Esophagus (tissue), 2 donors: ENCODE measurements at regions not wholly inside any gene's neighbourhood (a gene's known extent, or its start where the extent isn't known, plus 50 kb on each side); places are given as distances from the start of the nearest gene placed in this dataset.

Experiments
- H3K27ac ChIP-seq, 2 donors: one replicate each; pipeline ENCODE4 v1.5.1; 2013; ENCODE audit warnings: low read depth in 2 of 2, mild to moderate bottlenecking in 2 of 2, inconsistent platforms in 1 of 2, low read length in 1 of 2, moderate library complexity in 1 of 2
- H3K27me3 ChIP-seq, 2 donors: one replicate each; pipeline ENCODE4 v1.6.1; 2013; ENCODE audit warnings: low read length in 2 of 2, control low read depth in 1 of 2, mild to moderate bottlenecking in 1 of 2; ENCODE audit not compliant: insufficient read depth in 2 of 2, control insufficient read depth in 1 of 2
- H3K36me3 ChIP-seq, 2 donors: one replicate each; pipeline ENCODE4 v1.6.1; 2013; ENCODE audit warnings: low read length in 1 of 2; ENCODE audit not compliant: control insufficient read depth in 2 of 2, insufficient read depth in 2 of 2
- H3K4me1 ChIP-seq, 2 donors: one replicate each; pipeline ENCODE4 v1.6.1; 2013; ENCODE audit warnings: low read length in 1 of 2; ENCODE audit not compliant: control insufficient read depth in 2 of 2, insufficient read depth in 2 of 2
- H3K4me3 ChIP-seq, 2 donors: one replicate each; pipeline ENCODE4 v1.5.1; 2013; ENCODE audit warnings: low read length in 2 of 2, mild to moderate bottlenecking in 2 of 2, low read depth in 1 of 2, moderate library complexity in 1 of 2
- H3K9me3 ChIP-seq, 2 donors: one replicate each; pipeline ENCODE4 v1.6.1; 2013; ENCODE audit warnings: mild to moderate bottlenecking in 2 of 2, low read depth in 1 of 2, low read length in 1 of 2, moderate library complexity in 1 of 2; ENCODE audit not compliant: control insufficient read depth in 2 of 2, insufficient read depth in 1 of 2
- WGBS, 2 donors: extraction: QIAGEN DNeasy Blood & Tissue Kit; methylation state at CpG; one replicate each; pipeline ENCODE4 v1.1.7; 2013; 5-methylcytosine and 5-hydroxymethylcytosine counted together
- donor health status: healthy with polysubstance abuse.
- donor health status: Bipolar disorder and iron deficiency.

- Histone ChIP-seq H3K4me3 (no peak overlapping the region), H3K4me1 (no peaks in the 10 kb centered on the region), H3K36me3 (no peaks in the 10 kb centered on the region), H3K27ac (no peak overlapping the region), H3K9me3 (no peaks in the 10 kb centered on the region), H3K27me3 (no peaks in the 10 kb centered on the region)
- WGBS, 2 donors = 81 to 91% methylated on average over 5 of the region's 5 CpGs
These were observed 76.9 kb upstream of the CDH20 start for GRCh38 chr18:61256291-61256690.

GRCh38 chr18:61261870-61262269, 71.4 kb upstream of the CDH20 start:
- no peaks in the 10 kb centered on the region for H3K36me3 ChIP-seq
- no peak overlapping the region for H3K4me3 ChIP-seq
- H3K27me3 ChIP-seq = no peaks in the 10 kb centered on the region
- H3K27ac ChIP-seq = no peak overlapping the region
- H3K9me3 ChIP-seq = no peaks in the 10 kb centered on the region
- H3K4me1 ChIP-seq = no peaks in the 10 kb centered on the region
- WGBS, 2 donors = 79 to 82% methylated on average over 2 of the region's 2 CpGs

- no peak overlapping the region for H3K27ac ChIP-seq
- H3K27me3 ChIP-seq = no peaks in the 10 kb centered on the region
- H3K4me1 ChIP-seq = no peaks in the 10 kb centered on the region
- WGBS, 2 donors = 63 to 87% methylated on average over 2 of the region's 2 CpGs
- H3K4me3 ChIP-seq = no peak overlapping the region
- H3K36me3 ChIP-seq = no peaks in the 10 kb centered on the region
- no peaks in the 10 kb centered on the region for H3K9me3 ChIP-seq
These were observed 60.4 kb upstream of the CDH20 start for GRCh38 chr18:61272793-61273192.

- H3K4me1 ChIP-seq = no peaks in the 10 kb centered on the region
- H3K9me3 ChIP-seq = no peaks in the 10 kb centered on the region
- no peak overlapping the region for H3K4me3 ChIP-seq
- H3K27ac ChIP-seq = no peak overlapping the region
- 76 to 77% methylated on average over 3 of the region's 3 CpGs for WGBS, 2 donors
- H3K36me3 ChIP-seq = no peaks in the 10 kb centered on the region
- H3K27me3 ChIP-seq = no peaks in the 10 kb centered on the region
These were observed 59.7 kb upstream of the CDH20 start for GRCh38 chr18:61273533-61273932.

- Histone ChIP-seq H3K27me3 (no peaks in the 10 kb centered on the region), H3K27ac (no peak overlapping the region), H3K4me3 (no peak overlapping the region), H3K36me3 (no peaks in the 10 kb centered on the region), H3K9me3 (no peaks in the 10 kb centered on the region), H3K4me1 (no peaks in the 10 kb centered on the region)
These were observed 58.7 kb upstream of the CDH20 start for GRCh38 chr18:61274416-61274960.

- H3K27me3 ChIP-seq = no peaks in the 10 kb centered on the region
- H3K4me3 ChIP-seq = no peak overlapping the region
- H3K4me1 ChIP-seq = no peaks in the 10 kb centered on the region
- H3K27ac ChIP-seq = no peak overlapping the region
- no peaks in the 10 kb centered on the region for H3K36me3 ChIP-seq
- H3K9me3 ChIP-seq = no peaks in the 10 kb centered on the region
These were observed 55.4 kb upstream of the CDH20 start for GRCh38 chr18:61277808-61278207.

GRCh38 chr18:61281431-61281830, 51.8 kb upstream of the CDH20 start:
- Histone ChIP-seq H3K4me3 (no peak overlapping the region), H3K36me3 (no peaks in the 10 kb centered on the region), H3K9me3 (peaks cover 0 to 3% of the 10 kb centered on the region in 2 donors), H3K27ac (no peak overlapping the region), H3K27me3 (no peaks in the 10 kb centered on the region), H3K4me1 (no peaks in the 10 kb centered on the region)
- WGBS, 2 donors = 59 to 71% methylated on average over 1 of the region's 1 CpG

- Histone ChIP-seq H3K4me1 (no peaks in the 10 kb centered on the region), H3K9me3 (peaks cover 0 to 3% of the 10 kb centered on the region in 2 donors), H3K36me3 (no peaks in the 10 kb centered on the region), H3K4me3 (no peak overlapping the region), H3K27me3 (no peaks in the 10 kb centered on the region), H3K27ac (no peak overlapping the region)
- WGBS, 2 donors = 78% methylated on average over 2 of the region's 2 CpGs
These were observed 50.3 kb upstream of the CDH20 start for GRCh38 chr18:61282926-61283325.
